PC-9 (cell line): ENCODE measurements at regions not wholly inside any gene's neighbourhood (a gene's known extent, or its start where the extent isn't known, plus 50 kb on each side); places are given as distances from the start of the nearest gene placed in this dataset.

Experiments
- BruUV-seq: library from RNA; stranded (reverse); fragments of 400-500 nt; replicated peaks from 2 replicates; lab custom pipeline; 2021; lab: Mats Ljungman, UMichigan
- CTCF ChIA-PET: fragments of 300-600 bp; sonication (Branson Sonifier 250); formaldehyde crosslinking; loops from one replicate; lab custom pipeline; 2022; ENCODE audit warnings: antibody characterized with exemption; lab: Charles Lee
- POLR2A ChIA-PET: fragments of 300-600 bp; sonication (Branson Sonifier 250); formaldehyde crosslinking; loops from one replicate; lab custom pipeline; 2022; ENCODE audit warnings: antibody characterized with exemption; ENCODE audit not compliant: unreplicated experiment; lab: Charles Lee
- DNase-seq, 2 experiments: peaks; one replicate each; pipeline versions ENCODE4 v3.0.0 to v3.0.0-alpha.2; 2015 to 2022; ENCODE audit warnings: mixed read lengths in 1 of 2
- H2AFZ ChIP-seq: fragments of 200-600 bp; sonication (generic); 2 replicates; pipeline ENCODE4 v1.8.1; 2017; ENCODE audit warnings: antibody characterized with exemption
- H3F3A ChIP-seq: fragments of 200-600 bp; sonication (generic); 2 replicates; pipeline ENCODE4 v1.8.1; 2017; ENCODE audit warnings: antibody characterized with exemption, mild to moderate bottlenecking, low read depth; ENCODE audit not compliant: insufficient read depth
- H3K27ac ChIP-seq: fragments of 200-600 bp; sonication (generic); 2 replicates; pipeline ENCODE4 v1.6.1; 2016; ENCODE audit warnings: mixed run types
- H3K27me3 ChIP-seq: fragments of 200-600 bp; sonication (generic); 2 replicates; pipeline ENCODE4 v1.6.1; 2016; ENCODE audit warnings: low read depth, mixed run types; ENCODE audit not compliant: insufficient read depth
- H3K36me3 ChIP-seq: fragments of 200-600 bp; sonication (generic); 2 replicates; pipeline ENCODE4 v1.6.1; 2016; ENCODE audit warnings: low read depth, mixed run types
- H3K4me1 ChIP-seq: fragments of 200-600 bp; sonication (generic); replicated peaks from 2 replicates; pipeline ENCODE4 v1.6.1; 2016; ENCODE audit warnings: mixed run types; ENCODE audit not compliant: insufficient read depth
- H3K4me2 ChIP-seq: fragments of 200-600 bp; sonication (generic); 2 replicates; pipeline ENCODE4 v1.6.1; 2017; ENCODE audit warnings: mixed run types
- H3K4me3 ChIP-seq: fragments of 200-600 bp; sonication (generic); 2 replicates; pipeline ENCODE4 v1.6.1; 2016; ENCODE audit warnings: mixed run types
- H3K79me2 ChIP-seq: fragments of 200-600 bp; sonication (generic); 2 replicates; pipeline ENCODE4 v1.6.1; 2017; ENCODE audit warnings: low read depth, mixed run types
- H3K9me2 ChIP-seq: fragments of 200-600 bp; sonication (generic); 2 replicates; pipeline ENCODE4 v1.8.1; 2017; ENCODE audit warnings: mild to moderate bottlenecking; ENCODE audit not compliant: insufficient read depth
- H3K9me3 ChIP-seq: fragments of 200-600 bp; sonication (generic); 2 replicates; pipeline ENCODE4 v1.8.1; 2016; ENCODE audit warnings: low read depth; ENCODE audit not compliant: insufficient read depth
- H4K20me1 ChIP-seq: fragments of 200-600 bp; sonication (generic); 2 replicates; pipeline ENCODE4 v1.8.1; 2017; ENCODE audit not compliant: insufficient read depth
- EZH2 ChIP-seq: fragments of 200-600 bp; sonication (generic); IDR thresholded peaks from 2 replicates; pipeline ENCODE4 v1.8.0; 2017; ENCODE audit warnings: antibody characterized with exemption, low read depth
- intact Hi-C: fragments of 100-400 bp; cut with micrococcal nuclease; formaldehyde crosslinking; loops from one replicate; pipeline ENCODE4 v1.10.0; 2022; ENCODE audit not compliant: unreplicated experiment
- TF ChIP-seq, protein P1 (sequence below): fragments of 200-600 bp; sonication (generic); conservative IDR thresholded peaks from 2 replicates; pipeline ENCODE4 v1.6.1; 2017; ENCODE audit warnings: mixed run types, antibody characterized with exemption, mild to moderate bottlenecking, moderate library complexity

DNA sequence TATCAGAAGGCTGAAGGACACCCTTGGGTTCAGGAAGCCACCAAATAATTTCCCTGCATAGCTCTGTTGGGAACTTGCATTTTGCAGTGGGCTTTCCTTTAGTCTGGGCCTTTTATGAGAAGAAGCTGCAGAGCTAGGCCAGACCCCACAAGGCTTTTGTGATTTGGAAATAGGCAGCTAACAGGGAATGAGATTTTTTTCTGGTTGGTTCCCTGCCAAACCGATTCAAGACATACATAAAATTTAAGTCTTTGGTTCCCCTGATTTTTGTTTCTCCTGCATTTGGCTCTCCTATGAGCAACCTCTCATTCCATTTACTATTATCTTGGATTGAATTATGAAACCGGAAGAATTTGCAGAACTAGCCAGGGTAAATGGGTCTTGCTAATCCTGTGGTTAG, 81.5 kb upstream of the PTCH1 start:
- POLR2A ChIA-PET = no interaction called here
- Histone ChIP-seq H4K20me1 (no peaks in the 10 kb centered on the region), H3K36me3 (no peaks in the 10 kb centered on the region), H3K9me3 (no peaks in the 10 kb centered on the region), H3K9me2 (no peaks in the 10 kb centered on the region), H3K4me3 (no peak overlapping the region), H2AFZ (no peak overlapping the region), H3K27ac (no peak overlapping the region), H3F3A (no peaks in the 10 kb centered on the region), H3K27me3 (peaks cover 85% of the 10 kb centered on the region), H3K79me2 (no peaks in the 10 kb centered on the region), H3K4me1 (no peaks in the 10 kb centered on the region), H3K4me2 (no peak overlapping the region)
- no TSS peak for BruUV-seq
- intact Hi-C loops = no loop called here
- no peak for DNase-seq
- TF ChIP-seq, protein P1, sequence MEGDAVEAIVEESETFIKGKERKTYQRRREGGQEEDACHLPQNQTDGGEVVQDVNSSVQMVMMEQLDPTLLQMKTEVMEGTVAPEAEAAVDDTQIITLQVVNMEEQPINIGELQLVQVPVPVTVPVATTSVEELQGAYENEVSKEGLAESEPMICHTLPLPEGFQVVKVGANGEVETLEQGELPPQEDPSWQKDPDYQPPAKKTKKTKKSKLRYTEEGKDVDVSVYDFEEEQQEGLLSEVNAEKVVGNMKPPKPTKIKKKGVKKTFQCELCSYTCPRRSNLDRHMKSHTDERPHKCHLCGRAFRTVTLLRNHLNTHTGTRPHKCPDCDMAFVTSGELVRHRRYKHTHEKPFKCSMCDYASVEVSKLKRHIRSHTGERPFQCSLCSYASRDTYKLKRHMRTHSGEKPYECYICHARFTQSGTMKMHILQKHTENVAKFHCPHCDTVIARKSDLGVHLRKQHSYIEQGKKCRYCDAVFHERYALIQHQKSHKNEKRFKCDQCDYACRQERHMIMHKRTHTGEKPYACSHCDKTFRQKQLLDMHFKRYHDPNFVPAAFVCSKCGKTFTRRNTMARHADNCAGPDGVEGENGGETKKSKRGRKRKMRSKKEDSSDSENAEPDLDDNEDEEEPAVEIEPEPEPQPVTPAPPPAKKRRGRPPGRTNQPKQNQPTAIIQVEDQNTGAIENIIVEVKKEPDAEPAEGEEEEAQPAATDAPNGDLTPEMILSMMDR = no peak
- TF ChIP-seq EZH2 = no peak
- CTCF ChIA-PET = no interaction called here

DNA sequence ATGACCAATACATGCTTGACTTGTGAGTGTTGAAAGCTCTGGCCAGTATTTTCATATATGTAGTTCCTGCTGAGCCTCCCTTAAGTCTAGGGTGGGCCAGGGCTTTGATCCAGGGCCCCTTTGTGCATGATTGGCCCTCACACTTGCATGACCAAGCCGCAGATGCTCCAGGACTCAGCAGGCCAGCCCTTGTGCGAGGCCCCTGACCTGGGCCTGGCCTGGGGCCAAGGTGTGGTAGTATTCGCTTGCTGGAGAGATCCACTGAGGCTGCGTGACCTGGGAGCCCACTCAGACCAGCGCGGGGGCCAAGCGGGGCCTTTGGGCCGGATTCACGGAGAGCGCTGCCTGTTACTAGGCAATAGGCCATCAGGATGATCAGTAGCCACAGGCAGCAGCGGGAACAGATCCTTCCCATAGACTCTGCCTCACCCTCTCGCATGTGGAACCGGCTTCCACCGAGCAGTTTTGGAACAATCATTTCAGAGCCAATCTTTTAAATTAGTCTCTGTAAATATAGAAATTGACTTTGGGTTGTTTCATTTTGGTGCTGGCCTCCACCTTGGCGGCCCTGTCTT, 79.0 kb upstream of the PTCH1 start:
- H3K4me1 ChIP-seq = no peaks in the 10 kb centered on the region
- DNase-seq = no peak
- no peaks in the 10 kb centered on the region for H3K9me3 ChIP-seq
- intact Hi-C loops = no loop called here
- H3K4me2 ChIP-seq = no peak overlapping the region
- no TSS peak for BruUV-seq
- H3K9me2 ChIP-seq = no peaks in the 10 kb centered on the region
- H3K4me3 ChIP-seq = no peak overlapping the region
- H3F3A ChIP-seq = no peaks in the 10 kb centered on the region
- H3K27me3 ChIP-seq = peaks cover 89% of the 10 kb centered on the region
- CTCF ChIA-PET = no interaction called here
- H3K36me3 ChIP-seq = no peaks in the 10 kb centered on the region
- no peak overlapping the region for H3K27ac ChIP-seq
- H4K20me1 ChIP-seq = no peaks in the 10 kb centered on the region
- TF ChIP-seq, protein P1 = no peak
- no peak for TF ChIP-seq EZH2
- POLR2A ChIA-PET = no interaction called here
- no peaks in the 10 kb centered on the region for H3K79me2 ChIP-seq
- no peak overlapping the region for H2AFZ ChIP-seq

DNA sequence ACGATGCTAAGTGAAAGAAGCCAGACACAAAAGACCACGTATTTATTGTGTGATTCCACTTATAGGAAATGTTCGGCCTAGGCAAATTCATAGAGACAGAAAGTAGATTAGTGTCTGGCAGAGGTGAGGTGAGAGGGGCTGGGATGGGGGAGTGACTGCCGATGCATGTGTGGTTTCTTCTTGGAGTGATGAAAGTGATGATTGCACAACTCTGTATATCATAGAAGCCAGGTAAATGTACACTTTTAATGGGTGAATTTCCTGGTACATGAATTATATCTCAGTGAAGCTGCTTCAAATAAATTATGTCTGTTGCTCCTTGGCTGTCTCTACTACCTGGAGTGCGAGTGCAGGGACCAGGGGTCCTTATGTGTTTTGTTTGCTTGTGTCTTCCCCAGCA, 76.2 kb upstream of the PTCH1 start:
- H3F3A ChIP-seq = no peaks in the 10 kb centered on the region
- intact Hi-C loops = no loop called here
- no TSS peak for BruUV-seq
- ChIA-PET CTCF (no interaction called here), POLR2A (no interaction called here)
- H3K27ac ChIP-seq = no peak overlapping the region
- no peaks in the 10 kb centered on the region for H3K9me3 ChIP-seq
- no peak overlapping the region for H3K4me3 ChIP-seq
- no peak for DNase-seq
- TF ChIP-seq, protein P1 = no peak
- no peak for TF ChIP-seq EZH2
- no peaks in the 10 kb centered on the region for H3K79me2 ChIP-seq
- H3K36me3 ChIP-seq = no peaks in the 10 kb centered on the region
- H3K4me1 ChIP-seq = no peaks in the 10 kb centered on the region
- no peaks in the 10 kb centered on the region for H3K9me2 ChIP-seq
- H3K4me2 ChIP-seq = no peak overlapping the region
- H4K20me1 ChIP-seq = no peaks in the 10 kb centered on the region
- peaks cover 82% of the 10 kb centered on the region for H3K27me3 ChIP-seq
- no peak overlapping the region for H2AFZ ChIP-seq
